Ishikawa (cell line): ENCODE measurements at regions not wholly inside any gene's neighbourhood (a gene's known extent, or its start where the extent isn't known, plus 50 kb on each side); places are given as distances from the start of the nearest gene placed in this dataset.

Source experiments
- CEBPB ChIP-seq: IDR thresholded peaks from 2 replicates; pipeline ENCODE4 v1.6.1; 2012
- CREB1 ChIP-seq: IDR thresholded peaks from 2 replicates; pipeline ENCODE4 v1.6.1; 2012; ENCODE audit warnings: low read depth
- EGR1 ChIP-seq: IDR thresholded peaks from 2 replicates; pipeline ENCODE4 v1.6.1; 2012
- EP300 ChIP-seq: IDR thresholded peaks from 2 replicates; pipeline ENCODE4 v1.6.1; 2012; ENCODE audit warnings: borderline replicate concordance
- FOXM1 ChIP-seq: IDR thresholded peaks from 2 replicates; pipeline ENCODE4 v1.6.1; 2012; ENCODE audit warnings: low read depth, borderline replicate concordance
- NFIC ChIP-seq: IDR thresholded peaks from 2 replicates; pipeline ENCODE4 v1.6.1; 2012
- RAD21 ChIP-seq: IDR thresholded peaks from 2 replicates; pipeline ENCODE4 v1.6.1; 2012; ENCODE audit warnings: low read depth
- TAF1 ChIP-seq: IDR thresholded peaks from 2 replicates; pipeline ENCODE4 v1.6.1; 2012; ENCODE audit warnings: low read depth, mild to moderate bottlenecking
- TCF12 ChIP-seq: IDR thresholded peaks from 2 replicates; pipeline ENCODE4 v1.6.1; 2012; ENCODE audit warnings: low read depth
- TEAD4 ChIP-seq: IDR thresholded peaks from 2 replicates; pipeline ENCODE4 v1.6.1; 2012
- USF1 ChIP-seq: IDR thresholded peaks from 2 replicates; pipeline ENCODE4 v1.6.1; 2012
- YY1 ChIP-seq: IDR thresholded peaks from 2 replicates; pipeline ENCODE4 v1.6.1; 2012; ENCODE audit warnings: low read depth
- ZBTB7A ChIP-seq: IDR thresholded peaks from 2 replicates; pipeline ENCODE4 v1.6.1; 2012; ENCODE audit warnings: low read depth
- TF ChIP-seq, protein P1 (sequence below): IDR thresholded peaks from 2 replicates; pipeline ENCODE4 v1.6.1; 2012; ENCODE audit warnings: low read depth, mild to moderate bottlenecking
- TF ChIP-seq, protein P2 (sequence below): IDR thresholded peaks from 2 replicates; pipeline ENCODE4 v1.6.1; 2012

DNA sequence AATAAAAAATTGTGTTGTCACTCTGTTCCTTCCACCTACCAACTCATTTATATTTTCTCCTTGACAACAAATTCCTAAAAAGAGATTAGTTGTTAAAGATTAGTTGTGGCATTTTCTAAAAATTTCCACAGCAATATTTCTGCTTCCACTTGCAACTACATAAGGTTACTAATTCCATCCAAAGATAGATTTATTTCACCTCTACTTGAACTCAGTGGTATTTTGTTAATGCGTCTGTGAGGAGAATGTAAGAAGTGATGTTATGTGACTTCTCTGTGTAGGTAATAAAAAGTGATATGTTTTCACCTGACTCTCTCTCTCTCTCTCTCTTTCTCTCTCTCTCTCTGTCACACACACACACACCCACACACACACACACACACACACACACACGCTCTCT is 1104.8 kb downstream of the AMY1C start:
- TF ChIP-seq ZBTB7A, result no peak
- TF ChIP-seq USF1, result no peak
- no peak for TF ChIP-seq RAD21
- TF ChIP-seq EGR1, result no peak

DNA sequence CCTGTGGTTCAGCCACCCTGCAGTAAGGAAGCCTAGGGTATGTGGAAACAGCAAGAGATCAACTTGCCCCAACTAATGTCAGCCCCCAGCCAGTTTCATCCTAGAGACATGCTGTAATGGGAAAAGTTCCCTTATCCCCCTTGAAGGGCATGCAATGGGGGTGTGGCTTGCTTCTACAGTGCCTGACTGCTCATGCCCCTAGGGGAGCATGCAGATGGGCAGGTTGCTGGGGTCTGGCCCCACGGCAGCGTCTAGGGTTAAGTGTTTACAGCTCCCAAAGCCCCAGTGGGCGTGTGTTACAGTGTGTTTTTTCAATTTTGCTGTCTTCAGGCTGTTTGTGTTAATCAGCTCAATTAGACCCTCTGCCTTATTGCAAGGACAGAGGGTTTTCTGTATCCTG is 1105.9 kb downstream of the AMY1C start:
- TF ChIP-seq ZBTB7A (no peak), CREB1 (no peak), TEAD4 (no peak), EP300 (no peak), FOXM1 (no peak), RAD21 (no peak), TAF1 (no peak), NFIC (no peak), CEBPB (no peak), YY1 (no peak), EGR1 (no peak), TCF12 (no peak), USF1 (no peak)
- TF ChIP-seq, protein P1, sequence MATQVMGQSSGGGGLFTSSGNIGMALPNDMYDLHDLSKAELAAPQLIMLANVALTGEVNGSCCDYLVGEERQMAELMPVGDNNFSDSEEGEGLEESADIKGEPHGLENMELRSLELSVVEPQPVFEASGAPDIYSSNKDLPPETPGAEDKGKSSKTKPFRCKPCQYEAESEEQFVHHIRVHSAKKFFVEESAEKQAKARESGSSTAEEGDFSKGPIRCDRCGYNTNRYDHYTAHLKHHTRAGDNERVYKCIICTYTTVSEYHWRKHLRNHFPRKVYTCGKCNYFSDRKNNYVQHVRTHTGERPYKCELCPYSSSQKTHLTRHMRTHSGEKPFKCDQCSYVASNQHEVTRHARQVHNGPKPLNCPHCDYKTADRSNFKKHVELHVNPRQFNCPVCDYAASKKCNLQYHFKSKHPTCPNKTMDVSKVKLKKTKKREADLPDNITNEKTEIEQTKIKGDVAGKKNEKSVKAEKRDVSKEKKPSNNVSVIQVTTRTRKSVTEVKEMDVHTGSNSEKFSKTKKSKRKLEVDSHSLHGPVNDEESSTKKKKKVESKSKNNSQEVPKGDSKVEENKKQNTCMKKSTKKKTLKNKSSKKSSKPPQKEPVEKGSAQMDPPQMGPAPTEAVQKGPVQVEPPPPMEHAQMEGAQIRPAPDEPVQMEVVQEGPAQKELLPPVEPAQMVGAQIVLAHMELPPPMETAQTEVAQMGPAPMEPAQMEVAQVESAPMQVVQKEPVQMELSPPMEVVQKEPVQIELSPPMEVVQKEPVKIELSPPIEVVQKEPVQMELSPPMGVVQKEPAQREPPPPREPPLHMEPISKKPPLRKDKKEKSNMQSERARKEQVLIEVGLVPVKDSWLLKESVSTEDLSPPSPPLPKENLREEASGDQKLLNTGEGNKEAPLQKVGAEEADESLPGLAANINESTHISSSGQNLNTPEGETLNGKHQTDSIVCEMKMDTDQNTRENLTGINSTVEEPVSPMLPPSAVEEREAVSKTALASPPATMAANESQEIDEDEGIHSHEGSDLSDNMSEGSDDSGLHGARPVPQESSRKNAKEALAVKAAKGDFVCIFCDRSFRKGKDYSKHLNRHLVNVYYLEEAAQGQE, result no peak
- TF ChIP-seq, protein P2, sequence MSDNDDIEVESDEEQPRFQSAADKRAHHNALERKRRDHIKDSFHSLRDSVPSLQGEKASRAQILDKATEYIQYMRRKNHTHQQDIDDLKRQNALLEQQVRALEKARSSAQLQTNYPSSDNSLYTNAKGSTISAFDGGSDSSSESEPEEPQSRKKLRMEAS, result no peak

- TF ChIP-seq TAF1 (no peak), RAD21 (no peak), NFIC (no peak), EP300 (no peak), USF1 (no peak), FOXM1 (no peak), TEAD4 (no peak), CEBPB (no peak), YY1 (no peak)
These were observed 1106.4 kb downstream of the AMY1C start for GRCh38 chr1:104856091-104856490.

DNA sequence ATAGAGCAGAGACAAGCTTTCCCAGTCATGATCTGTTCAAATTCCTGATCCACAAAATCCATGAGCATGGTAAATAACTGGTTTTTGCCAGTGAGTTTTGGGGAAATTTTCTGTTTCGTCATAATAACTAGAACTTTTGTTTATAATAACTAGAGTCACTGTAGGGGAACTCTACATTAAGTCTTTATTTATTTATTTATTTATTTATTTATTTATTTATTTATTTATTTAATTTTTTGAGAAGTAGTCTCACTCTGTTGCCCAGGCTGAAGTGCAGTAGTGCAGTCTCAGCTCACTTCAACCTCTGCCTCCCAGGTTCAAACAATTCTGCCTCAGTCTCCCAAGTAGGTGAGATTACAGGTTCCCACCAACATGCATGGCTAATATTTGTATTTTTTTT is 1106.8 kb downstream of the AMY1C start:
- no peak for TF ChIP-seq FOXM1
- TF ChIP-seq EP300, result no peak
- no peak for TF ChIP-seq TCF12
- TF ChIP-seq CEBPB, result no peak
- TF ChIP-seq RAD21, result no peak
- TF ChIP-seq ZBTB7A, result no peak
- TF ChIP-seq USF1, result no peak
- TF ChIP-seq CREB1, result no peak
- no peak for TF ChIP-seq TEAD4
- TF ChIP-seq, protein P2, result no peak
- TF ChIP-seq TAF1, result no peak
- TF ChIP-seq EGR1, result no peak
- TF ChIP-seq YY1, result no peak
- TF ChIP-seq, protein P1, result no peak
- no peak for TF ChIP-seq NFIC

DNA sequence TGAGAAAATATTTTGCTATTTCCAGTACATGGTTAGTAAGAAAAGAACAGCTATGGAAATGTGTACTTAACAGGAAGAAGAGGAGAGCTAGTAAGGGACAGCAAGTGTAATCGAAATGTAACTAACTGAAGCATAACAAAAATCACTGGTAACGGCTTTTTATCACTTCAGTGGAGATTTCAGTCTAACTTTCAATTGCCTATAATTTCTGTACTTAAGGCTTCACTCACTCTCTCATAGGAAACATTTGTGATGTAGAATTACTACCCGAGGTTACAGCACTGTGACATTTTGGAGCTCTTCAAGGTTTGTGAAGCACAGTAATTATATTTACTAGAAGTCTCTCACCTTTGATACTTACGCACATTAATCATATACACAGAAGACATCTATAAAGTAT is 1119.1 kb downstream of the AMY1C start:
- TF ChIP-seq TEAD4 (no peak), CEBPB (no peak), EP300 (no peak), RAD21 (no peak), EGR1 (no peak), NFIC (no peak), CREB1 (no peak)
